Spleen (tissue), 11 donors: ENCODE measurements at regions not wholly inside any gene's neighbourhood (a gene's known extent, or its start where the extent isn't known, plus 50 kb on each side); places are given as distances from the start of the nearest gene placed in this dataset.
"Not testable (repeated sequence)": the region's sequence is repeated elsewhere in the genome, so short reads cannot be mapped to it uniquely, and the experiment has no call there.

Experiments used
- DNase-seq: peaks from one replicate; pipeline ENCODE4 v3.0.0-alpha.2; 2020
- H3K27ac ChIP-seq, 8 donors: fragments of 200-600 bp; sonication (generic) in 7 of 8; 1 replicate in 4 of 8; 2 replicates in 4 of 8; pipeline versions ENCODE4 v1.5.0 to v1.8.0; 2016 to 2021; ENCODE audit warnings: inconsistent platforms in 4 of 8, mild to moderate bottlenecking in 4 of 8, moderate library complexity in 1 of 8
- H3K27me3 ChIP-seq, 7 donors: fragments of 200-600 bp; sonication (generic) in 6 of 7; replicated peaks in 1 of 7; 1 replicate in 4 of 7; 2 replicates in 3 of 7; pipeline versions ENCODE4 v1.5.0 to v1.8.0; 2016 to 2021; ENCODE audit warnings: inconsistent platforms in 3 of 7, mild to moderate bottlenecking in 1 of 7
- H3K36me3 ChIP-seq, 6 donors: fragments of 200-600 bp; sonication (generic) in 5 of 6; 1 replicate in 4 of 6; 2 replicates in 2 of 6; pipeline versions ENCODE4 v1.5.0 to v1.8.0; 2016 to 2021; ENCODE audit warnings: inconsistent platforms in 2 of 6
- H3K4me1 ChIP-seq, 6 donors: fragments of 200-600 bp; sonication (generic) in 5 of 6; 1 replicate in 3 of 6; 2 replicates in 3 of 6; pipeline versions ENCODE4 v1.5.0 to v1.8.0; 2016 to 2021; ENCODE audit warnings: inconsistent platforms in 3 of 6
- H3K4me3 ChIP-seq, 8 donors: fragments of 200-600 bp; sonication (generic) in 7 of 8; 1 replicate in 4 of 8; 2 replicates in 4 of 8; pipeline versions ENCODE4 v1.5.0 to v1.8.0; 2016 to 2021; ENCODE audit warnings: inconsistent platforms in 4 of 8, mild to moderate bottlenecking in 4 of 8, moderate library complexity in 2 of 8
- H3K9me3 ChIP-seq, 8 donors: fragments of 200-600 bp; sonication (generic) in 7 of 8; 1 replicate in 4 of 8; 2 replicates in 4 of 8; pipeline versions ENCODE4 v1.5.0 to v1.8.0; 2016 to 2021; ENCODE audit warnings: inconsistent platforms in 4 of 8
- POLR2A ChIP-seq, 3 donors: fragments of 450-650 bp; IDR thresholded peaks; one replicate each; pipeline ENCODE4 v1.5.1; 2017; ENCODE audit warnings: antibody characterized with exemption in 3 of 3, mild to moderate bottlenecking in 1 of 3
- POLR2AphosphoS5 ChIP-seq, 3 donors: sonication (generic); formaldehyde crosslinking; IDR thresholded peaks; one replicate each; pipeline ENCODE4 v1.5.1; 2017; ENCODE audit warnings: antibody characterized with exemption in 3 of 3
- WGBS, 5 donors: extraction: QIAGEN DNeasy Blood & Tissue Kit in 3 of 5; methylation state at CpG; one replicate each; pipeline versions ENCODE4 v1.1.5 to v1.1.7; 2013 to 2018; 5-methylcytosine and 5-hydroxymethylcytosine counted together
- intact Hi-C: fragments of 100-400 bp; cut with DNase I; formaldehyde crosslinking; loops from one replicate; pipeline ENCODE4 v1.15.0; 2023; ENCODE audit warnings: low total_unique reads
- TF ChIP-seq, protein P1 (sequence below), 11 experiments: fragments of 200-600 bp in 7 of 11; fragments of 450-650 bp in 4 of 11; sonication (generic) in 4 of 11; IDR thresholded peaks in 8 of 11; conservative IDR thresholded peaks in 3 of 11; 1 replicate in 7 of 11; 2 replicates in 4 of 11; pipeline versions ENCODE4 v1.4.0 to v1.8.0; 2016 to 2021; ENCODE audit warnings: antibody characterized with exemption in 11 of 11, inconsistent platforms in 4 of 11, mild to moderate bottlenecking in 1 of 11
- donor health status: healthy with polysubstance abuse.
- donor health status: DM: no; HTN: no; CAD: no; lungs with moderate emphysema.
- donor health status: DM: no; HTN: no; CAD: no.
- donor health status: Bipolar disorder and iron deficiency.
- donor health status: healthy.
- donor health status: DM: no; HTN: no; CAD: no.
- donor health status: DM: yes; HTN: yes; CAD: no.

DNA sequence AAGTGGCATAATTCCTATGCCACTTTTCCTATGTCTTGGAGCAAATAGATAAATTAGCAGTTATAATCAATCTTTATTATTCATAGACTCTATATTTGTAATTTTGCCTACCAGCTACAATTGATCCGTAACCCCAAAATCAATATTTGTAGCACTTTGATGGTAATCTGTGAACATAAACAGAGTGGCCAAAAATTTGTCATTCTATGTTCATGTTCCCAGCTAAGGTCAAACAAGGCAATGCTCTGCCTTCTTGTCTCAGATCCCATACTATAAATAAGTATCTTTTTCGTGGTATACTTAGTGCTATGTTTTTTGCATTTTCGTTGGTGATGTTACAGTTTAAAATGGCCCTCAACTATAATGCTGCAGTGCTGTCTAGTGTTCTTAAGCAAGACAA lies 228.5 kb downstream of the FZD1 start:
- no peaks in the 10 kb centered on the region for H3K36me3 ChIP-seq
- 70 to 82% (median 79%) methylated on average over 3 of the region's 3 CpGs for WGBS, 5 donors
- TF ChIP-seq POLR2AphosphoS5 (IDR thresholded peaks at IDR 0.05): no peak
- no peak for TF ChIP-seq POLR2A (IDR thresholded peaks at IDR 0.05)
- TF ChIP-seq, protein P1, sequence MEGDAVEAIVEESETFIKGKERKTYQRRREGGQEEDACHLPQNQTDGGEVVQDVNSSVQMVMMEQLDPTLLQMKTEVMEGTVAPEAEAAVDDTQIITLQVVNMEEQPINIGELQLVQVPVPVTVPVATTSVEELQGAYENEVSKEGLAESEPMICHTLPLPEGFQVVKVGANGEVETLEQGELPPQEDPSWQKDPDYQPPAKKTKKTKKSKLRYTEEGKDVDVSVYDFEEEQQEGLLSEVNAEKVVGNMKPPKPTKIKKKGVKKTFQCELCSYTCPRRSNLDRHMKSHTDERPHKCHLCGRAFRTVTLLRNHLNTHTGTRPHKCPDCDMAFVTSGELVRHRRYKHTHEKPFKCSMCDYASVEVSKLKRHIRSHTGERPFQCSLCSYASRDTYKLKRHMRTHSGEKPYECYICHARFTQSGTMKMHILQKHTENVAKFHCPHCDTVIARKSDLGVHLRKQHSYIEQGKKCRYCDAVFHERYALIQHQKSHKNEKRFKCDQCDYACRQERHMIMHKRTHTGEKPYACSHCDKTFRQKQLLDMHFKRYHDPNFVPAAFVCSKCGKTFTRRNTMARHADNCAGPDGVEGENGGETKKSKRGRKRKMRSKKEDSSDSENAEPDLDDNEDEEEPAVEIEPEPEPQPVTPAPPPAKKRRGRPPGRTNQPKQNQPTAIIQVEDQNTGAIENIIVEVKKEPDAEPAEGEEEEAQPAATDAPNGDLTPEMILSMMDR (IDR thresholded peaks at IDR 0.05 in 8 of 11, conservative IDR thresholded peaks at IDR 0.05 in 3 of 11): no peak

DNA sequence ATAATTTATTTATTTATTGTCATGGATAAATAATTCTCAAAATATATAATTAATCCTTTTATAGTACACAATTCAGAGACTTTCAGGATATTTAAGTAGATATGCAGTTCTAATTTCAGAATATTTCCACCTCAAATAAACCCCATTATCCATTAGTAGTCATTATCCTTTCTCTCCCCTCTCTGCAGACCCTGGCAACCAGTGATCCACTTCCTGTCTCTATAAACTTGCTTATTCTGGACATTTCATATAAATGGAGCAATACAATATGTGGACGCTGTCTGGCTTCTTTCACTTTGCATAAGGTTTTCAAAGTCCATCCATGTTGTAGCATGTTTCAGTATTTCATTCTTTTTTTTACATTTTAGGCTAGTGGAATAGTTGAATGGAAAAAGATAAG lies 230.2 kb downstream of the FZD1 start:
- Histone ChIP-seq H3K27me3 (no peaks in the 10 kb centered on the region), H3K36me3 (no peaks in the 10 kb centered on the region), H3K4me3 (no peak overlapping the region), H3K9me3 (peaks cover 0 to 26% (median 22%) of the 10 kb centered on the region in 8 donors), H3K27ac (no peak overlapping the region), H3K4me1 (no peaks in the 10 kb centered on the region)
- TF ChIP-seq, protein P1 (IDR thresholded peaks at IDR 0.05 in 8 of 11, conservative IDR thresholded peaks at IDR 0.05 in 3 of 11): no peak
- TF ChIP-seq POLR2A (IDR thresholded peaks at IDR 0.05) (no peak), POLR2AphosphoS5 (IDR thresholded peaks at IDR 0.05) (no peak)
- 79 to 89% (median 84%) methylated on average over 1 of the region's 1 CpG for WGBS, 5 donors
- intact Hi-C loops: no loop called here
- DNase-seq: no peak

More for the DNA sequence above, 228.5 kb downstream of the FZD1 start:
- Histone ChIP-seq H3K27ac (no peak overlapping the region), H3K27me3 (no peaks in the 10 kb centered on the region), H3K4me1 (no peaks in the 10 kb centered on the region), H3K9me3 (peaks cover 0 to 19% (median 7%) of the 10 kb centered on the region in 8 donors), H3K4me3 (no peak overlapping the region)
- no peak for DNase-seq
- intact Hi-C loops: no loop called here

DNA sequence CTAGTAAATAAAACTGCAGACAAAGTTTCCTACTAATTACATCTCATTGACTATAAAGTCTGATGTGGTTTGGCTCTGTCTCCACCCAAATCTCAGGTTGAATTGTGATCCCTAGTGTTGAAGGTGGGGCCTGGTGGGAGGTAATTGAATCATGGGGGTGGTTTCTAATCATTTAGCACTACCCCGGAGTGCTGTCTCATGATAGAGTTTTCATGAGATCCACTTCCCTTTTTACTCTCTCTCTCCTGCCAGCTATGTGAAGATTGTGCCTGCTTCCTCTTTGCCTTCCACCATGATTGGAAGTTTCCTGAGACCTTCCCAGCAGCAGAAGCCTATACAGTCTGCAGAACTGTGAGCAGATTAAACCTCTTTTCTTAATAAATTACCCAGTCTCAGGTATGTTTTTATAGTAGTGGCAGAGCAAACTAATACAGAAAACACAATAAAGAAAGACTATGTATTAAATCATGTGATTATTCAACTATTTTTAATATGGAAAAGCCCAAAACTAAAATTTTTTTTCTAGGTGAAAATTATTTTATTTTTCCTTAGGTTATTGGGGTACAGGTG lies 232.1 kb downstream of the FZD1 start:
- Histone ChIP-seq H3K4me3 (no peak overlapping the region), H3K27me3 (no peaks in the 10 kb centered on the region), H3K9me3 (peaks cover 0 to 33% (median 26%) of the 10 kb centered on the region in 8 donors), H3K4me1 (no peaks in the 10 kb centered on the region), H3K27ac (no peak overlapping the region), H3K36me3 (no peaks in the 10 kb centered on the region)
- TF ChIP-seq POLR2A (IDR thresholded peaks at IDR 0.05) (no peak), POLR2AphosphoS5 (IDR thresholded peaks at IDR 0.05) (no peak)
- TF ChIP-seq, protein P1 (IDR thresholded peaks at IDR 0.05 in 8 of 11, conservative IDR thresholded peaks at IDR 0.05 in 3 of 11): no peak
- WGBS, 5 donors: 4 to 18% (median 16%) methylated on average over 1 of the region's 1 CpG
- no peak for DNase-seq
- intact Hi-C loops: no loop called here

DNA sequence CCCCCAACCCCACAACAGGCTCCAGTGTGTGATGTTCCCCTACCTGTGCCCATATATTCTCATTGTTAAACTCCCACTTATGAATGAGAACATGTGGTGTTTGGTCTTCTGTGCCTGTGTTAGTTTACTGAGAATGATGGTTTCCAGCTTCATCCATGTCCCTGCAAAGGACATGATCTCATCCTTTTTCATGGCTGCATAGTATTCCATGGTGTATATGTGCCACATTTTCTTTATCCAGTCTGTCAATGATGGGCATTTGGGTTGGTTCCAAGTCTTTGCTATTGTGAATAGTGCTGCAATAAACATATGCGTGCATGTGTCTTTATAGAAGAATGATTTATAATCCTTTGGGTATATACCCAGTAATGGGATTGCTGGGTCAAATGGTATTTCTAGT lies 233.0 kb downstream of the FZD1 start:
- intact Hi-C loops, H3K36me3 ChIP-seq, H3K27ac ChIP-seq, H3K4me3 ChIP-seq, H3K27me3 ChIP-seq, DNase-seq, H3K4me1 ChIP-seq: not testable (repeated sequence)
- peaks cover 0 to 35% (median 27%) of the 10 kb centered on the region in 8 donors for H3K9me3 ChIP-seq
- WGBS, 5 donors: 90 to 100% (median 95%) methylated on average over 1 of the region's 1 CpG
